IMR-90 (cell line): ENCODE measurements at regions not wholly inside any gene's neighbourhood (a gene's known extent, or its start where the extent isn't known, plus 50 kb on each side); places are given as distances from the start of the nearest gene placed in this dataset.

ENCODE experiments used
- ATAC-seq: fragments of 200-7000 bp; cut with Tn5 transposase; 2 replicates; pipeline ENCODE4 v1.9.1; 2020; ENCODE audit warnings: low read depth, mild to moderate bottlenecking, moderate library complexity
- BruUV-seq: library from RNA; stranded (reverse); fragments of 400-500 nt; replicated peaks from 2 replicates; lab custom pipeline; 2021; lab: Mats Ljungman, UMichigan
- CTCF ChIA-PET: fragments of 300-600 bp; formaldehyde crosslinking; extraction: SDS; loops from one replicate; lab custom pipeline; 2021; ENCODE audit warnings: antibody characterized with exemption; lab: Yijun Ruan, JAX
- POLR2A ChIA-PET: fragments of 300-600 bp; sonication (Branson Sonifier 250); formaldehyde crosslinking; loops from one replicate; lab custom pipeline; 2022; ENCODE audit warnings: antibody characterized with exemption; ENCODE audit not compliant: unreplicated experiment; lab: Charles Lee
- DNase-seq: peaks from one replicate; pipeline ENCODE4 v3.0.0; 2013
- H2AFZ ChIP-seq: replicated peaks from 2 replicates; pipeline ENCODE3; 2013; ENCODE audit warnings: low read length, mild to moderate bottlenecking; ENCODE audit not compliant: poor library complexity
- H2AK5ac ChIP-seq: 2 replicates; pipeline ENCODE4 v1.6.1; 2013; ENCODE audit warnings: low read depth, low read length, inconsistent platforms
- H2AK9ac ChIP-seq: replicated peaks from 2 replicates; pipeline ENCODE3; 2013; ENCODE audit warnings: mild to moderate bottlenecking, low read depth, low read length, moderate library complexity; ENCODE audit not compliant: poor library complexity
- H2BK120ac ChIP-seq: 2 replicates; pipeline ENCODE4 v1.6.1; 2013; ENCODE audit warnings: low read depth, low read length, inconsistent platforms
- H2BK15ac ChIP-seq: 3 replicates; pipeline ENCODE4 v1.6.1; 2013; ENCODE audit warnings: low read depth, low read length, inconsistent platforms
- H2BK20ac ChIP-seq: 2 replicates; pipeline ENCODE4 v1.6.1; 2013; ENCODE audit warnings: low read depth, mild to moderate bottlenecking, inconsistent platforms, low read length, moderate library complexity
- H2BK5ac ChIP-seq: 2 replicates; pipeline ENCODE4 v1.6.1; 2013; ENCODE audit warnings: mild to moderate bottlenecking, low read depth, low read length, inconsistent platforms; ENCODE audit not compliant: poor library complexity, severe bottlenecking
- H3K14ac ChIP-seq: replicated peaks from 2 replicates; pipeline ENCODE4 v1.6.1; 2013; ENCODE audit warnings: low read depth, low read length, inconsistent platforms
- H3K18ac ChIP-seq: 2 replicates; pipeline ENCODE4 v1.6.1; 2013; ENCODE audit warnings: low read depth, low read length, control low read depth
- H3K23ac ChIP-seq: 2 replicates; pipeline ENCODE4 v1.6.1; 2013; ENCODE audit warnings: low read depth, low read length, inconsistent platforms
- H3K27ac ChIP-seq: 2 replicates; pipeline ENCODE4 v1.5.1; 2013; ENCODE audit warnings: mild to moderate bottlenecking, control low read depth, low read length; ENCODE audit not compliant: insufficient read depth
- H3K27me3 ChIP-seq: 2 replicates; pipeline ENCODE4 v1.6.1; 2013; ENCODE audit warnings: low read length; ENCODE audit not compliant: control insufficient read depth, insufficient read depth
- H3K36me3 ChIP-seq: 2 replicates; pipeline ENCODE4 v1.6.1; 2013; ENCODE audit warnings: low read length, mixed read lengths; ENCODE audit not compliant: control insufficient read depth, insufficient read depth
- H3K4ac ChIP-seq: 2 replicates; pipeline ENCODE4 v1.6.1; 2013; ENCODE audit warnings: low read depth, low read length, inconsistent platforms
- H3K4me1 ChIP-seq: 2 replicates; pipeline ENCODE4 v1.6.1; 2013; ENCODE audit warnings: low read length, mixed read lengths; ENCODE audit not compliant: control insufficient read depth, insufficient read depth
- H3K4me2 ChIP-seq: 2 replicates; pipeline ENCODE4 v1.6.1; 2013; ENCODE audit warnings: low read depth, mild to moderate bottlenecking, control low read depth, low read length, moderate library complexity
- H3K4me3 ChIP-seq: 2 replicates; pipeline ENCODE4 v1.5.1; 2013; ENCODE audit warnings: low read depth, mild to moderate bottlenecking, control low read depth, low read length, moderate library complexity; ENCODE audit not compliant: insufficient read depth
- H3K56ac ChIP-seq: 2 replicates; pipeline ENCODE4 v1.6.1; 2013; ENCODE audit warnings: low read length, inconsistent platforms; ENCODE audit not compliant: insufficient read depth; ENCODE audit errors: extremely low read depth
- H3K79me1 ChIP-seq, 2 experiments: 2 replicates each; pipeline ENCODE4 v1.6.1; 2013; ENCODE audit warnings: low read length in 2 of 2, inconsistent platforms in 1 of 2, low read depth in 1 of 2
- H3K9ac ChIP-seq: 2 replicates; pipeline ENCODE4 v1.6.1; 2013; ENCODE audit warnings: low read depth, low read length, control low read depth
- H3K9me1 ChIP-seq: 2 replicates; pipeline ENCODE4 v1.6.1; 2013; ENCODE audit warnings: low read length, inconsistent platforms; ENCODE audit not compliant: insufficient read depth
- H3K9me3 ChIP-seq: 2 replicates; pipeline ENCODE4 v1.6.1; 2013; ENCODE audit warnings: low read length; ENCODE audit not compliant: control insufficient read depth, insufficient read depth
- H4K20me1 ChIP-seq: 2 replicates; pipeline ENCODE4 v1.6.1; 2013; ENCODE audit warnings: low read length, inconsistent platforms; ENCODE audit not compliant: insufficient read depth
- H4K5ac ChIP-seq: 2 replicates; pipeline ENCODE4 v1.6.1; 2013; ENCODE audit warnings: mild to moderate bottlenecking, low read depth, low read length, control low read depth
- H4K8ac ChIP-seq, 2 experiments: 2 replicates each; pipeline ENCODE4 v1.6.1; 2013; ENCODE audit warnings: low read depth in 2 of 2, low read length in 2 of 2, control low read depth in 1 of 2, inconsistent platforms in 1 of 2
- H4K91ac ChIP-seq: 2 replicates; pipeline ENCODE4 v1.6.1; 2013; ENCODE audit warnings: low read depth, low read length, inconsistent platforms; ENCODE audit not compliant: insufficient read depth
- CEBPB ChIP-seq: IDR thresholded peaks from 2 replicates; pipeline ENCODE4 v1.6.1; 2012; ENCODE audit warnings: low read depth, low read length, improper control_type of control experiment
- WGBS, 2 experiments: methylation state at CpG; one replicate each; pipeline versions ENCODE4 v1.1.5 to v1.1.7; 2013; ENCODE audit warnings: missing lambda C conversion rate in 2 of 2; ENCODE audit not compliant: insufficient read length in 1 of 2; ENCODE audit errors: extremely low coverage in 2 of 2; 5-methylcytosine and 5-hydroxymethylcytosine counted together
- dilution Hi-C: fragments of 300-500 bp; cut with HindIII; formaldehyde crosslinking; loops from one replicate; pipeline ENCODE4 v1.14.3; 2018; ENCODE audit warnings: low sequenced_read_pairs; ENCODE audit not compliant: unreplicated experiment
- in situ Hi-C: fragments of 300-500 bp; cut with MboI; formaldehyde crosslinking; loops from 3 replicates; pipeline ENCODE4 v1.14.3; 2019; ENCODE audit warnings: low sequenced_read_pairs, inconsistent platforms, mixed read lengths
- intact Hi-C: fragments of 100-400 bp; cut with micrococcal nuclease; formaldehyde crosslinking; loops from 2 replicates; pipeline ENCODE4 v1.10.0; 2022
- TF ChIP-seq, protein P1 (sequence below): fragments of 150-350 bp; IDR thresholded peaks from 2 replicates; pipeline ENCODE4 v1.6.1; 2016; ENCODE audit warnings: low read depth, mild to moderate bottlenecking, low read length, moderate library complexity, borderline replicate concordance

DNA sequence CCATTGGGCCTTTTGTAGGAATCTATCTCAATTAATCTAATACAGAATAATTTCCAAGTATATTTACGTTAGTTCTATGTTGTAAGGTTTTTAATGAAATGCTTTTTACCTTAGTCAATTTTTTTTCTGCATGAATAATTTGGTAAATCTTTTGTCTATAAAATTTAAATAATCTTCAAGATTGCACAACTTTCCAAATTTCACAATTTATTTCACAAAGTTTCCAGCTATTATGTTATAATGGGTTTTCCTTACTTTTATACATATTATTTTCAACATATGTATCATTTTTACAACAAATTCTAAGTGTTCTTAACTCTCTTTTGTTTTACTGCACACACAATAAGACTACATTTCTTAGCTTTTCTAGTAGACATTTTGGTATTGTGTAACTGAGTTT, 470.7 kb downstream of the ETV1 start:
- Histone ChIP-seq H2AK5ac (no peak overlapping the region), H3K4me2 (no peak overlapping the region), H3K14ac (no peak overlapping the region), H3K36me3 (no peaks in the 10 kb centered on the region), H3K79me1 (no peaks in the 10 kb centered on the region), H4K8ac (no peak overlapping the region), H3K4me3 (no peak overlapping the region), H3K9me1 (no peaks in the 10 kb centered on the region), H4K20me1 (no peaks in the 10 kb centered on the region), H3K9ac (no peak overlapping the region), H2AFZ (no peak overlapping the region), H2BK15ac (no peak overlapping the region), H3K23ac (no peak overlapping the region), H2BK20ac (no peak overlapping the region), H2AK9ac (no peak overlapping the region), H3K27ac (no peak overlapping the region), H2BK120ac (no peak overlapping the region), H3K18ac (no peak overlapping the region), H3K27me3 (no peaks in the 10 kb centered on the region), H3K4ac (no peak overlapping the region), H4K91ac (no peak overlapping the region), H4K5ac (no peak overlapping the region), H3K9me3 (no peaks in the 10 kb centered on the region), H2BK5ac (no peak overlapping the region), H3K56ac (no peak overlapping the region), H3K4me1 (no peaks in the 10 kb centered on the region)
- ATAC-seq (no peak), DNase-seq (no peak)
- CTCF ChIA-PET: no interaction called here
- intact Hi-C loops (no loop called here), dilution Hi-C loops (no loop called here), in situ Hi-C loops (no loop called here)
- no CpG with 5 or more reads among the region's 1 CpG for WGBS, 2 experiments
- POLR2A ChIA-PET: no interaction called here
- BruUV-seq: no TSS peak
- TF ChIP-seq CEBPB: 0 out of 2 replicates have a peak, but pooled peaks have one; percentile 36
- TF ChIP-seq, protein P1, sequence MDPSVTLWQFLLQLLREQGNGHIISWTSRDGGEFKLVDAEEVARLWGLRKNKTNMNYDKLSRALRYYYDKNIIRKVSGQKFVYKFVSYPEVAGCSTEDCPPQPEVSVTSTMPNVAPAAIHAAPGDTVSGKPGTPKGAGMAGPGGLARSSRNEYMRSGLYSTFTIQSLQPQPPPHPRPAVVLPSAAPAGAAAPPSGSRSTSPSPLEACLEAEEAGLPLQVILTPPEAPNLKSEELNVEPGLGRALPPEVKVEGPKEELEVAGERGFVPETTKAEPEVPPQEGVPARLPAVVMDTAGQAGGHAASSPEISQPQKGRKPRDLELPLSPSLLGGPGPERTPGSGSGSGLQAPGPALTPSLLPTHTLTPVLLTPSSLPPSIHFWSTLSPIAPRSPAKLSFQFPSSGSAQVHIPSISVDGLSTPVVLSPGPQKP: no peak
